ENCODE measurements at regions not wholly inside any gene's neighbourhood (a gene's known extent, or its start where the extent isn't known, plus 50 kb on each side); places are given as distances from the start of the nearest gene placed in this dataset.
"Not testable (repeated sequence)": the region's sequence is repeated elsewhere in the genome, so short reads cannot be mapped to it uniquely, and the experiment has no call there.

DNA sequence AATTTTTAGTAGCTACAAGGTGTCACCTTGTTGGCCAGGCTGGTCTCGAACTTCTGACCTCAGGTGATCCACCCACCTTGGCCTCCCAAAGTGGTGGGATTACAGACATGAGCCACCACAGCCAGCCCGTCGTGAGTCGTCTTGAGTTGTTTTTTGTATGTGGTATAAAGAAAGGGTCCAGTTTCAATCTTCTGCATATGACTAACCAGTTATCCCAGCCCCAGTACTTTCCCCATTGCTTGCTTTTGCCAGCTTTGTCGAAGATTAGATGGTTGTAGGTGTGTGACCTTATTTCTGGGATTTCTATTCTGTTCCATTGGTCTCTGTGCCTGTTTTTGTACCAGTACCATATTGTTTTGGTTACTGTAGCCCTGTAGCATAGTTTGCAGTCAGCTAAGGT lies 105.9 kb downstream of the OR13H1 start:
- Histone ChIP-seq H3K4me1 (no peaks in the 10 kb centered on the region), H3K9me3 (peaks cover 0 to 7% (median 0%) of the 10 kb centered on the region in 4 donors), H3K4me3 (no peak overlapping the region), H3K27ac (no peak overlapping the region), H3K36me3 (no peaks in the 10 kb centered on the region), H3K27me3 (peaks cover 0 to 14% (median 0%) of the 10 kb centered on the region in 3 donors)
- WGBS, 5 donors = 59 to 80% (median 75%) methylated on average over 4 to 5 of the region's 5 CpGs
- DNase-seq = no peak
- no peak for TF ChIP-seq EP300 (IDR thresholded peaks at IDR 0.05)
- TF ChIP-seq, protein P1, sequence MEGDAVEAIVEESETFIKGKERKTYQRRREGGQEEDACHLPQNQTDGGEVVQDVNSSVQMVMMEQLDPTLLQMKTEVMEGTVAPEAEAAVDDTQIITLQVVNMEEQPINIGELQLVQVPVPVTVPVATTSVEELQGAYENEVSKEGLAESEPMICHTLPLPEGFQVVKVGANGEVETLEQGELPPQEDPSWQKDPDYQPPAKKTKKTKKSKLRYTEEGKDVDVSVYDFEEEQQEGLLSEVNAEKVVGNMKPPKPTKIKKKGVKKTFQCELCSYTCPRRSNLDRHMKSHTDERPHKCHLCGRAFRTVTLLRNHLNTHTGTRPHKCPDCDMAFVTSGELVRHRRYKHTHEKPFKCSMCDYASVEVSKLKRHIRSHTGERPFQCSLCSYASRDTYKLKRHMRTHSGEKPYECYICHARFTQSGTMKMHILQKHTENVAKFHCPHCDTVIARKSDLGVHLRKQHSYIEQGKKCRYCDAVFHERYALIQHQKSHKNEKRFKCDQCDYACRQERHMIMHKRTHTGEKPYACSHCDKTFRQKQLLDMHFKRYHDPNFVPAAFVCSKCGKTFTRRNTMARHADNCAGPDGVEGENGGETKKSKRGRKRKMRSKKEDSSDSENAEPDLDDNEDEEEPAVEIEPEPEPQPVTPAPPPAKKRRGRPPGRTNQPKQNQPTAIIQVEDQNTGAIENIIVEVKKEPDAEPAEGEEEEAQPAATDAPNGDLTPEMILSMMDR (IDR thresholded peaks at IDR 0.05) = no peak
- intact Hi-C loops (cut with DNase I; ENCODE audit: low total_unique reads) = no loop called here

- TF ChIP-seq POLR2A (IDR thresholded peaks at IDR 0.05) = no peak
- TF ChIP-seq EP300 (IDR thresholded peaks at IDR 0.05) = no peak
- Histone ChIP-seq H3K4me1 (no peaks in the 10 kb centered on the region), H3K4me3 (no peak overlapping the region), H3K9me3 (peaks cover 0 to 7% (median 0%) of the 10 kb centered on the region in 4 donors), H3K36me3 (no peaks in the 10 kb centered on the region), H3K27me3 (peaks cover 0 to 16% (median 0%) of the 10 kb centered on the region in 3 donors), H3K27ac (no peak overlapping the region)
- WGBS, 5 donors = 61 to 72% (median 66%) methylated on average over 4 of the region's 4 CpGs
- intact Hi-C loops (cut with DNase I; ENCODE audit: low total_unique reads) = no loop called here
- DNase-seq = no peak
Observed at GRCh38 chrX:131650637-131651410, 107.0 kb downstream of the OR13H1 start.

- H3K27me3 ChIP-seq; intact Hi-C loops (cut with DNase I; ENCODE audit: low total_unique reads); H3K36me3 ChIP-seq; H3K27ac ChIP-seq; H3K4me3 ChIP-seq; DNase-seq; H3K9me3 ChIP-seq; H3K4me1 ChIP-seq: not testable (repeated sequence)
- WGBS, 5 donors = 78 to 97% (median 95%) methylated on average over 5 to 9 of the region's 9 CpGs
Observed at GRCh38 chrX:131663726-131664125, 119.9 kb downstream of the OR13H1 start.

DNA sequence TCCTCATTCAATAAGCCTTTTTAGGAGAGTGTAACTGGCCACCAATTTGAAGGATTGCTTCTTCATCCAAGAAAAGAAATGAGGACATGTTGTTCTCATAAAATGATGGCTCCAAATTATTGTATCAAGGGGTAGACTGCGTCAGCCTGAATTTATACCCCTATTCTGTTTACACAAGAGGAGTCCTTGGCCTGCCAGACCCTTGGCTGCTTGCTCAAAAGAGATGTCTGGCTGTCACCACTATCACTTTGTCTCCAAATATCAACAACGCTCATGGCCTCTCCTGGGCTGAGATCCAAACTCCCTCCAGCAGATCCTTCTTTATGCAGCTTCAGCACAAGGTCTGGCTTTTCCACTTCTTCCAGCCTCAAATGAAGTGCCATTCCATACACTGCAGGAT lies 127.9 kb downstream of the OR13H1 start:
- H3K36me3 ChIP-seq = no peaks in the 10 kb centered on the region
- 55 to 70% (median 64%) methylated on average over 2 of the region's 2 CpGs for WGBS, 5 donors
- peak in 1 of 2 donors; percentile 22 for DNase-seq
- H3K4me3 ChIP-seq = no peak overlapping the region
- peaks cover 0 to 3% (median 0%) of the 10 kb centered on the region in 3 donors for H3K27me3 ChIP-seq
- H3K27ac ChIP-seq = no peak overlapping the region
- no peak for TF ChIP-seq POLR2A (IDR thresholded peaks at IDR 0.05)
- intact Hi-C loops (cut with DNase I; ENCODE audit: low total_unique reads) = no loop called here
- H3K4me1 ChIP-seq = no peaks in the 10 kb centered on the region
- H3K9me3 ChIP-seq = peaks cover 0 to 3% (median 0%) of the 10 kb centered on the region in 4 donors

GRCh38 chrX:131675596-131676194 lies 131.8 kb downstream of the OR13H1 start:
- peaks cover 0 to 6% (median 0%) of the 10 kb centered on the region in 3 donors for H3K27me3 ChIP-seq
- DNase-seq = peak in 1 of 2 donors; percentile 13
- TF ChIP-seq, protein P1 (IDR thresholded peaks at IDR 0.05) = no peak
- TF ChIP-seq EP300 (IDR thresholded peaks at IDR 0.05) = no peak
- TF ChIP-seq POLR2A (IDR thresholded peaks at IDR 0.05) = no peak
- no peak for TF ChIP-seq POLR2AphosphoS5 (IDR thresholded peaks at IDR 0.05)
- H3K27ac ChIP-seq = no peak overlapping the region
- H3K4me3 ChIP-seq = no peak overlapping the region
- intact Hi-C loops (cut with DNase I; ENCODE audit: low total_unique reads) = no loop called here
- no peaks in the 10 kb centered on the region for H3K36me3 ChIP-seq
- H3K4me1 ChIP-seq = no peaks in the 10 kb centered on the region
- no peaks in the 10 kb centered on the region for H3K9me3 ChIP-seq
- WGBS, 5 donors = 4 to 11% (median 8%) methylated on average over 1 of the region's 1 CpG
